Neuronal stem cell (in vitro differentiated cells): ENCODE measurements at regions not wholly inside any gene's neighbourhood (a gene's known extent, or its start where the extent isn't known, plus 50 kb on each side); places are given as distances from the start of the nearest gene placed in this dataset.
A peak's percentile ranks its signal among the peaks of the same experiment; 100 is the strongest.

ENCODE experiments used
- DNase-seq: peaks from one replicate; pipeline ENCODE4 v3.0.0-alpha.2; 2013; ENCODE audit warnings: low spot score
- H2AFZ ChIP-seq: one replicate; pipeline ENCODE4 v1.6.1; 2013; ENCODE audit warnings: mild to moderate bottlenecking, low read length, inconsistent platforms
- H2AK5ac ChIP-seq: 2 replicates; pipeline ENCODE4 v1.6.1; 2013; ENCODE audit warnings: low read depth, mild to moderate bottlenecking, inconsistent platforms, low read length, moderate library complexity, mixed read lengths
- H2BK120ac ChIP-seq: 2 replicates; pipeline ENCODE4 v1.6.1; 2013; ENCODE audit warnings: low read depth, mild to moderate bottlenecking, inconsistent platforms, low read length, moderate library complexity, mixed read lengths
- H2BK12ac ChIP-seq: one replicate; pipeline ENCODE4 v1.6.1; 2013; ENCODE audit warnings: low read length, inconsistent platforms
- H2BK15ac ChIP-seq: 2 replicates; pipeline ENCODE4 v1.6.1; 2013; ENCODE audit warnings: mild to moderate bottlenecking, low read length, inconsistent platforms, mixed read lengths
- H2BK5ac ChIP-seq: one replicate; pipeline ENCODE4 v1.6.1; 2013; ENCODE audit warnings: inconsistent platforms, mild to moderate bottlenecking, low read length, moderate library complexity
- H3K14ac ChIP-seq: one replicate; pipeline ENCODE4 v1.6.1; 2013; ENCODE audit warnings: low read length, inconsistent platforms
- H3K18ac ChIP-seq: 2 replicates; pipeline ENCODE4 v1.6.1; 2013; ENCODE audit warnings: low read length, inconsistent platforms
- H3K23ac ChIP-seq: 2 replicates; pipeline ENCODE4 v1.6.1; 2013; ENCODE audit warnings: low read depth, mild to moderate bottlenecking, mixed read lengths, low read length, inconsistent platforms; ENCODE audit not compliant: poor library complexity
- H3K27ac ChIP-seq: replicated peaks from 3 replicates; pipeline ENCODE4 v1.5.1; 2013; ENCODE audit warnings: low read length, inconsistent platforms
- H3K27me3 ChIP-seq, 3 experiments: 2 replicates each; pipeline ENCODE4 v1.6.1; 2013; ENCODE audit warnings: low read length in 3 of 3, mild to moderate bottlenecking in 2 of 3, inconsistent platforms in 1 of 3, low read depth in 1 of 3, mixed read lengths in 1 of 3, moderate library complexity in 1 of 3; ENCODE audit not compliant: control insufficient read depth in 3 of 3, insufficient read depth in 3 of 3
- H3K36me3 ChIP-seq, 2 donors: replicated peaks in 1 of 2; 2 replicates each; pipeline ENCODE4 v1.6.1; 2013; ENCODE audit warnings: low read length in 2 of 2; ENCODE audit not compliant: control insufficient read depth in 2 of 2, insufficient read depth in 2 of 2
- H3K4ac ChIP-seq: 2 replicates; pipeline ENCODE4 v1.6.1; 2013; ENCODE audit warnings: inconsistent platforms, mild to moderate bottlenecking, low read length, moderate library complexity
- H3K4me1 ChIP-seq, 2 donors: 1 replicate in 1 of 2; 2 replicates in 1 of 2; pipeline ENCODE4 v1.6.1; 2013; ENCODE audit warnings: low read length in 2 of 2, low read depth in 1 of 2; ENCODE audit not compliant: control insufficient read depth in 2 of 2, insufficient read depth in 1 of 2
- H3K4me2 ChIP-seq: one replicate; pipeline ENCODE4 v1.6.1; 2013; ENCODE audit warnings: mild to moderate bottlenecking, low read length, inconsistent platforms; ENCODE audit not compliant: insufficient read depth, poor library complexity, severe bottlenecking
- H3K4me3 ChIP-seq, 2 donors: 2 replicates each; pipeline ENCODE4 v1.5.1; 2013; ENCODE audit warnings: low read length in 2 of 2, mild to moderate bottlenecking in 2 of 2, inconsistent platforms in 1 of 2, moderate library complexity in 1 of 2
- H3K79me1 ChIP-seq: one replicate; pipeline ENCODE4 v1.6.1; 2013; ENCODE audit warnings: low read depth, mild to moderate bottlenecking, inconsistent platforms, low read length, moderate library complexity
- H3K9ac ChIP-seq: one replicate; pipeline ENCODE4 v1.6.1; 2013; ENCODE audit warnings: mild to moderate bottlenecking, low read depth, low read length, inconsistent platforms; ENCODE audit not compliant: poor library complexity
- H3K9me3 ChIP-seq, 2 donors: replicated peaks in 1 of 2; 2 replicates each; pipeline versions ENCODE3 to v1.6.1; 2013; ENCODE audit warnings: low read length in 2 of 2, mild to moderate bottlenecking in 2 of 2, inconsistent platforms in 1 of 2, low read depth in 1 of 2, mixed read lengths in 1 of 2, moderate library complexity in 1 of 2; ENCODE audit not compliant: control insufficient read depth in 2 of 2, insufficient read depth in 1 of 2
- H4K8ac ChIP-seq: one replicate; pipeline ENCODE4 v1.6.1; 2013; ENCODE audit warnings: low read depth, mild to moderate bottlenecking, inconsistent platforms, low read length, moderate library complexity
- H4K91ac ChIP-seq: one replicate; pipeline ENCODE4 v1.6.1; 2013; ENCODE audit warnings: low read length, low read depth, mild to moderate bottlenecking, inconsistent platforms; ENCODE audit not compliant: poor library complexity
- WGBS, 2 donors: extraction: QIAGEN DNeasy Blood & Tissue Kit; methylation state at CpG; one replicate each; pipeline ENCODE4 v1.1.7; 2013; ENCODE audit warnings: missing lambda C conversion rate in 2 of 2, mixed read lengths in 1 of 2; ENCODE audit not compliant: insufficient read length in 2 of 2, insufficient replicate concordance in 1 of 2; ENCODE audit errors: extremely low coverage in 2 of 2; 5-methylcytosine and 5-hydroxymethylcytosine counted together

- Histone ChIP-seq H2BK5ac (no peak overlapping the region), H3K36me3 (no peaks in the 10 kb centered on the region), H3K4me3 (no peak overlapping the region), H3K9me3 (no peaks in the 10 kb centered on the region), H3K23ac (no peak overlapping the region), H3K27me3 (no peaks in the 10 kb centered on the region), H2BK15ac (no peak overlapping the region), H3K4me1 (peaks cover 2 to 12% of the 10 kb centered on the region in 2 donors), H4K91ac (no peak overlapping the region), H3K18ac (no peak overlapping the region), H3K4ac (no peak overlapping the region), H3K4me2 (no peak overlapping the region), H3K79me1 (no peaks in the 10 kb centered on the region), H2AFZ (peak overlapping the region; percentile 39), H2AK5ac (no peak overlapping the region), H3K14ac (no peak overlapping the region), H2BK120ac (no peak overlapping the region), H3K27ac (no peak overlapping the region), H3K9ac (no peak overlapping the region), H2BK12ac (no peak overlapping the region), H4K8ac (no peak overlapping the region)
- WGBS, 2 donors = no CpG with 5 or more reads among the region's 2 CpGs
- no peak for DNase-seq
Measured at GRCh38 chr13:74306496-74306895, 172.3 kb upstream of the KLF12 start.

- H3K4me3 ChIP-seq = no peak overlapping the region
- no peaks in the 10 kb centered on the region for H3K36me3 ChIP-seq
- no peak overlapping the region for H2AK5ac ChIP-seq
- no peaks in the 10 kb centered on the region for H3K9me3 ChIP-seq
- no peak overlapping the region for H3K23ac ChIP-seq
- no peak overlapping the region for H3K27ac ChIP-seq
- no CpG with 5 or more reads among the region's 3 CpGs for WGBS, 2 donors
- no peak overlapping the region for H2BK120ac ChIP-seq
- no peaks in the 10 kb centered on the region for H3K27me3 ChIP-seq
- no peaks in the 10 kb centered on the region for H3K79me1 ChIP-seq
- no peak overlapping the region for H3K9ac ChIP-seq
- H2BK5ac ChIP-seq = no peak overlapping the region
- H3K14ac ChIP-seq = no peak overlapping the region
- H3K4me1 ChIP-seq = peaks cover 2 to 13% of the 10 kb centered on the region in 2 donors
- no peak overlapping the region for H4K91ac ChIP-seq
- H2BK15ac ChIP-seq = no peak overlapping the region
- H3K18ac ChIP-seq = no peak overlapping the region
- no peak for DNase-seq
- no peak overlapping the region for H4K8ac ChIP-seq
- H2AFZ ChIP-seq = peak overlapping the region; percentile 57
- no peak overlapping the region for H3K4ac ChIP-seq
- no peak overlapping the region for H3K4me2 ChIP-seq
- H2BK12ac ChIP-seq = no peak overlapping the region
Measured at GRCh38 chr13:74305876-74306275, 171.7 kb upstream of the KLF12 start.

GRCh38 chr13:74301258-74301935, 167.2 kb upstream of the KLF12 start:
- Histone ChIP-seq H2AK5ac (no peak overlapping the region), H3K36me3 (no peaks in the 10 kb centered on the region), H3K23ac (no peak overlapping the region), H2AFZ (peak overlapping the region; percentile 14), H3K4me2 (no peak overlapping the region), H4K8ac (no peak overlapping the region), H3K9ac (no peak overlapping the region), H3K27ac (no peak overlapping the region), H3K79me1 (no peaks in the 10 kb centered on the region), H3K27me3 (no peaks in the 10 kb centered on the region), H3K4ac (no peak overlapping the region), H2BK120ac (no peak overlapping the region), H2BK5ac (no peak overlapping the region), H3K14ac (no peak overlapping the region), H3K4me1 (peaks cover 0 to 7% of the 10 kb centered on the region in 2 donors), H3K9me3 (no peaks in the 10 kb centered on the region), H4K91ac (no peak overlapping the region), H2BK15ac (no peak overlapping the region), H3K18ac (no peak overlapping the region), H3K4me3 (no peak overlapping the region), H2BK12ac (no peak overlapping the region)
- DNase-seq = no peak
- no CpG with 5 or more reads among the region's 9 CpGs for WGBS, 2 donors

- H3K9me3 ChIP-seq = no peaks in the 10 kb centered on the region
- no peak overlapping the region for H2AFZ ChIP-seq
- no peaks in the 10 kb centered on the region for H3K36me3 ChIP-seq
Measured at GRCh38 chr13:74300162-74300561, 166.0 kb upstream of the KLF12 start.

More at GRCh38 chr13:74300162-74300561, 166.0 kb upstream of the KLF12 start:
- no peak overlapping the region for H2BK12ac ChIP-seq
- H2BK120ac ChIP-seq = no peak overlapping the region
- H2BK15ac ChIP-seq = no peak overlapping the region
- no peak overlapping the region for H4K8ac ChIP-seq
- no peak overlapping the region for H3K14ac ChIP-seq
- no peak overlapping the region for H3K9ac ChIP-seq
- no peak overlapping the region for H3K18ac ChIP-seq
- no peak overlapping the region for H3K23ac ChIP-seq
- H3K4me2 ChIP-seq = no peak overlapping the region
- H2AK5ac ChIP-seq = no peak overlapping the region
- H3K79me1 ChIP-seq = no peaks in the 10 kb centered on the region
- no peak overlapping the region for H3K4ac ChIP-seq
- no peaks in the 10 kb centered on the region for H3K27me3 ChIP-seq
- H4K91ac ChIP-seq = no peak overlapping the region
- DNase-seq = no peak
- no peak overlapping the region for H2BK5ac ChIP-seq
- peaks cover 0 to 4% of the 10 kb centered on the region in 2 donors for H3K4me1 ChIP-seq
- H3K27ac ChIP-seq = no peak overlapping the region
- no peak overlapping the region for H3K4me3 ChIP-seq
